ENCODE measurements at regions not wholly inside any gene's neighbourhood (a gene's known extent, or its start where the extent isn't known, plus 50 kb on each side); places are given as distances from the start of the nearest gene placed in this dataset.

GRCh38 chr13:53152057-53152421, 123.4 kb downstream of the OLFM4 start:
- Histone ChIP-seq H3K36me3 (no peaks in the 10 kb centered on the region), H3K4me1 (no peaks in the 10 kb centered on the region), H3K27ac (no peak overlapping the region), H3K9me3 (no peaks in the 10 kb centered on the region), H3K27me3 (no peaks in the 10 kb centered on the region), H3K4me3 (no peak overlapping the region)
- TF ChIP-seq, protein P1, sequence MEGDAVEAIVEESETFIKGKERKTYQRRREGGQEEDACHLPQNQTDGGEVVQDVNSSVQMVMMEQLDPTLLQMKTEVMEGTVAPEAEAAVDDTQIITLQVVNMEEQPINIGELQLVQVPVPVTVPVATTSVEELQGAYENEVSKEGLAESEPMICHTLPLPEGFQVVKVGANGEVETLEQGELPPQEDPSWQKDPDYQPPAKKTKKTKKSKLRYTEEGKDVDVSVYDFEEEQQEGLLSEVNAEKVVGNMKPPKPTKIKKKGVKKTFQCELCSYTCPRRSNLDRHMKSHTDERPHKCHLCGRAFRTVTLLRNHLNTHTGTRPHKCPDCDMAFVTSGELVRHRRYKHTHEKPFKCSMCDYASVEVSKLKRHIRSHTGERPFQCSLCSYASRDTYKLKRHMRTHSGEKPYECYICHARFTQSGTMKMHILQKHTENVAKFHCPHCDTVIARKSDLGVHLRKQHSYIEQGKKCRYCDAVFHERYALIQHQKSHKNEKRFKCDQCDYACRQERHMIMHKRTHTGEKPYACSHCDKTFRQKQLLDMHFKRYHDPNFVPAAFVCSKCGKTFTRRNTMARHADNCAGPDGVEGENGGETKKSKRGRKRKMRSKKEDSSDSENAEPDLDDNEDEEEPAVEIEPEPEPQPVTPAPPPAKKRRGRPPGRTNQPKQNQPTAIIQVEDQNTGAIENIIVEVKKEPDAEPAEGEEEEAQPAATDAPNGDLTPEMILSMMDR (IDR thresholded peaks at IDR 0.05): no peak
- TF ChIP-seq POLR2A (IDR thresholded peaks at IDR 0.05): no peak
- intact Hi-C loops (cut with DNase I; ENCODE audit: low total_unique reads): no loop called here
- no peak for DNase-seq

- DNase-seq: no peak
- TF ChIP-seq, protein P1 (IDR thresholded peaks at IDR 0.05): no peak
- no peak for TF ChIP-seq POLR2A (IDR thresholded peaks at IDR 0.05)
- H3K9me3 ChIP-seq: no peaks in the 10 kb centered on the region
- H3K4me1 ChIP-seq: no peaks in the 10 kb centered on the region
- H3K36me3 ChIP-seq: no peaks in the 10 kb centered on the region
- intact Hi-C loops (cut with DNase I; ENCODE audit: low total_unique reads): no loop called here
- H3K27me3 ChIP-seq: no peaks in the 10 kb centered on the region
- no peak overlapping the region for H3K27ac ChIP-seq
- no peak overlapping the region for H3K4me3 ChIP-seq
These were observed 129.6 kb downstream of the OLFM4 start for GRCh38 chr13:53158201-53158600.

GRCh38 chr13:53159431-53159830, 130.8 kb downstream of the OLFM4 start:
- DNase-seq: no peak
- TF ChIP-seq, protein P1 (IDR thresholded peaks at IDR 0.05): no peak
- TF ChIP-seq POLR2A (IDR thresholded peaks at IDR 0.05): no peak
- no peaks in the 10 kb centered on the region for H3K4me1 ChIP-seq
- intact Hi-C loops (cut with DNase I; ENCODE audit: low total_unique reads): no loop called here
- H3K27me3 ChIP-seq: no peaks in the 10 kb centered on the region
- no peak overlapping the region for H3K4me3 ChIP-seq
- no peaks in the 10 kb centered on the region for H3K36me3 ChIP-seq
- no peak overlapping the region for H3K27ac ChIP-seq
- no peaks in the 10 kb centered on the region for H3K9me3 ChIP-seq

GRCh38 chr13:53160211-53160610, 131.6 kb downstream of the OLFM4 start:
- no peak for DNase-seq
- Histone ChIP-seq H3K36me3 (no peaks in the 10 kb centered on the region), H3K4me1 (no peaks in the 10 kb centered on the region), H3K27me3 (no peaks in the 10 kb centered on the region), H3K4me3 (no peak overlapping the region), H3K9me3 (no peaks in the 10 kb centered on the region), H3K27ac (no peak overlapping the region)
- TF ChIP-seq POLR2A (IDR thresholded peaks at IDR 0.05): no peak
- TF ChIP-seq, protein P1 (IDR thresholded peaks at IDR 0.05): no peak
- intact Hi-C loops (cut with DNase I; ENCODE audit: low total_unique reads): no loop called here

GRCh38 chr13:53161251-53161650, 132.6 kb downstream of the OLFM4 start:
- H3K36me3 ChIP-seq: no peaks in the 10 kb centered on the region
- no peaks in the 10 kb centered on the region for H3K9me3 ChIP-seq
- H3K4me3 ChIP-seq: no peak overlapping the region
- no peaks in the 10 kb centered on the region for H3K27me3 ChIP-seq
- no peak for DNase-seq
- intact Hi-C loops (cut with DNase I; ENCODE audit: low total_unique reads): no loop called here
- TF ChIP-seq, protein P1 (IDR thresholded peaks at IDR 0.05): no peak
- H3K27ac ChIP-seq: no peak overlapping the region
- no peaks in the 10 kb centered on the region for H3K4me1 ChIP-seq

Measured in uterus (tissue), 3 donors.